Vagina (tissue), 2 donors: ENCODE measurements at regions not wholly inside any gene's neighbourhood (a gene's known extent, or its start where the extent isn't known, plus 50 kb on each side); places are given as distances from the start of the nearest gene placed in this dataset.

ENCODE experiments used
- CTCF ChIP-seq, 3 experiments: fragments of 450-650 bp in 2 of 3; fragments of 200-600 bp in 1 of 3; sonication (generic) in 1 of 3; IDR thresholded peaks; one replicate each; pipeline ENCODE4 v1.5.1; 2017 to 2019; ENCODE audit warnings: antibody characterized with exemption in 3 of 3, mild to moderate bottlenecking in 2 of 3, moderate library complexity in 2 of 3
- POLR2A ChIP-seq, 2 donors: fragments of 450-650 bp; IDR thresholded peaks; one replicate each; pipeline ENCODE4 v1.6.1; 2017; ENCODE audit warnings: antibody characterized with exemption in 2 of 2, mild to moderate bottlenecking in 2 of 2, moderate library complexity in 2 of 2
- POLR2AphosphoS5 ChIP-seq, 2 donors: sonication (generic); formaldehyde crosslinking; IDR thresholded peaks; one replicate each; pipeline ENCODE4 v1.9.0; 2017; ENCODE audit warnings: antibody characterized with exemption in 2 of 2, mild to moderate bottlenecking in 2 of 2, low read depth in 1 of 2; ENCODE audit not compliant: insufficient read depth in 1 of 2

- TF ChIP-seq POLR2A (IDR thresholded peaks at IDR 0.05) (no peak), POLR2AphosphoS5 (IDR thresholded peaks at IDR 0.05; ENCODE audit: insufficient read depth in 1 of 2, low read depth in 1 of 2) (no peak), CTCF (IDR thresholded peaks at IDR 0.05) (no peak)
Measured at GRCh38 chr2:54063967-54064535, 51.4 kb upstream of the ACYP2 start.
